Skeletal muscle tissue (tissue), 3 donors: ENCODE measurements at regions not wholly inside any gene's neighbourhood (a gene's known extent, or its start where the extent isn't known, plus 50 kb on each side); places are given as distances from the start of the nearest gene placed in this dataset.
"Not testable (repeated sequence)": the region's sequence is repeated elsewhere in the genome, so short reads cannot be mapped to it uniquely, and the experiment has no call there.

ENCODE experiments used
- H3K27ac ChIP-seq: one replicate; pipeline ENCODE4 v1.7.0; 2013; ENCODE audit warnings: mild to moderate bottlenecking, low read depth, low read length, inconsistent platforms
- H3K27me3 ChIP-seq, 3 donors: one replicate each; pipeline ENCODE4 v1.7.0; 2013; ENCODE audit warnings: low read length in 3 of 3; ENCODE audit not compliant: control insufficient read depth in 3 of 3, insufficient read depth in 3 of 3
- H3K36me3 ChIP-seq, 3 donors: one replicate each; pipeline ENCODE4 v1.7.0; 2013; ENCODE audit warnings: low read length in 3 of 3; ENCODE audit not compliant: control insufficient read depth in 3 of 3, insufficient read depth in 3 of 3
- H3K4me1 ChIP-seq, 3 donors: one replicate each; pipeline ENCODE4 v1.7.0; 2013; ENCODE audit warnings: low read length in 3 of 3, mild to moderate bottlenecking in 3 of 3; ENCODE audit not compliant: control insufficient read depth in 3 of 3, insufficient read depth in 3 of 3
- H3K4me3 ChIP-seq, 3 donors: one replicate each; pipeline ENCODE4 v1.7.0; 2013; ENCODE audit warnings: low read length in 3 of 3
- H3K9ac ChIP-seq, 3 donors: one replicate each; pipeline ENCODE4 v1.7.0; 2013; ENCODE audit warnings: low read length in 3 of 3, mild to moderate bottlenecking in 3 of 3, moderate library complexity in 2 of 3, low read depth in 1 of 3
- H3K9me3 ChIP-seq, 3 donors: one replicate each; pipeline ENCODE4 v1.7.0; 2013; ENCODE audit warnings: low read length in 3 of 3; ENCODE audit not compliant: control insufficient read depth in 3 of 3
- donor health status: Osteomylitis.

DNA sequence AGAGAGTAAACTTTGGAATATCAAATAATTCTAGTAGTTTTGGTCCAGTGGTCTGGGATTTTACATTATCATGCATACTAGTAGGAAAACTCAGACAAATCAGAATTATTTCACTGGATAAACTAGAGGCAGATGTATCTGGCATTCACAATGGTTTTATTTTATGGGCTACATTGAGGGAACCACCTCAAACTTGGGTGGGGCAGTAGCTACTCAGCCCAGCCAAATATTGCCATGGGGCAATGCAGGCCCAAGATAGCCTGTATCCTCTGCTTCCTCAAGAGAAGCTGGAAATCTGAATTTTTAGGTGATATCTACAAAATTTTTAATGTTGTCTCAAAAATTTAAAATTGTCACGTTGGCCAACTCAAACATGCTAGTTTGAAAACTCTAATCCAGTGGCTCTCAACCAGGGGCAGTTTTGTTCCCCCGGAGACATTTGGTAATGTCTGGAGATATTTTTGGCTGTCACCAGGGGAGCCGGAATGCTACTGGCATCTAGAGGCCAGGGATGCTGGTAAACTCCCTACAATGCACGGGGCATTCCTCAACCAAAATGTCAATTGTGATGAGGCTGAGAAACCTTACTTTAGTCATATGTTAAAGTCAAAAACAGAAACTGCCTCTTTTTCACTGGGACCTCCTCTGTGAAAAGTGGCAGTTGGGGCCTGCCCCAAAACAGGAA lies 172.8 kb upstream of the SPRED2 start:
- Histone ChIP-seq H3K4me3 (no peak overlapping the region), H3K4me1 (no peaks in the 10 kb centered on the region), H3K27ac (no peak overlapping the region), H3K27me3 (peaks cover 0 to 7% (median 0%) of the 10 kb centered on the region in 3 donors), H3K9me3 (no peaks in the 10 kb centered on the region), H3K9ac (no peak overlapping the region), H3K36me3 (no peaks in the 10 kb centered on the region)

GRCh38 chr2:65604246-65604645 lies 171.8 kb upstream of the SPRED2 start:
- no peak overlapping the region for H3K9ac ChIP-seq
- H3K4me3 ChIP-seq: no peak overlapping the region
- no peak overlapping the region for H3K27ac ChIP-seq
- H3K36me3 ChIP-seq: no peaks in the 10 kb centered on the region
- no peaks in the 10 kb centered on the region for H3K9me3 ChIP-seq
- no peaks in the 10 kb centered on the region for H3K4me1 ChIP-seq
- H3K27me3 ChIP-seq: peaks cover 0 to 7% (median 0%) of the 10 kb centered on the region in 3 donors

DNA sequence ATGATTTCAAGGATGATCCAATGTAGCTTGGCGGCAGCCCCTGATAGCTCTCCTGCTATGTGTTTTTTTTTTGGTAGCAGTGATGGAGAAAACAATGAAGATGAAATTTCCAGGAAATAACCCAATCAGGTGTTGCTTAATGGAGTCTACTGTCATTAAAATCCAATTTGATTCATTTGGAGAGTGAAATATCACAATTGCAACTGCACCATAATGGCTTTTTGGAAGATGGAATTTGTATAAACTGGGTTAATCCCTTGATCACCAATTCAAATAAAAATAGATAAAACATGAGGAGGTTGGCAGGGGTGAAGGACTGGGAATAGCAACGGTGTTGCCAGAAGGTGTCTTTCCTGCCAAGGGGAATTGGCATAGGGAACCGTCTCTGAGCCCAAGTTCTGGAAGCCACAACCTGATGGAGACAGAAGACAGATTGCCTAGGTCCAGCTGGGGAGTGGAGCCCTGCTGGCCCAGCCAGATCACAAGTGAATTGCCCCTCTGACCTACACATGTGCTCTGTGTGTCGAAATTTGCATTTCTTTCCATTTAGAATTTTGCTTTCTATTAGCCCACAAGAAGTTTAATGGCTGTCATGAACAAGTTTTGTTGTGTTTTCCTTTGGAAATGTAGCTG lies 170.3 kb upstream of the SPRED2 start:
- H3K27ac ChIP-seq: no peak overlapping the region
- H3K9ac ChIP-seq: no peak overlapping the region
- H3K27me3 ChIP-seq: peaks cover 0 to 3% (median 0%) of the 10 kb centered on the region in 3 donors
- no peaks in the 10 kb centered on the region for H3K36me3 ChIP-seq
- no peaks in the 10 kb centered on the region for H3K4me1 ChIP-seq
- H3K9me3 ChIP-seq: no peaks in the 10 kb centered on the region
- no peak overlapping the region for H3K4me3 ChIP-seq

GRCh38 chr2:65600871-65601270 lies 168.5 kb upstream of the SPRED2 start:
- not testable (repeated sequence) for H3K4me1 ChIP-seq, H3K4me3 ChIP-seq, H3K36me3 ChIP-seq, H3K27ac ChIP-seq, H3K27me3 ChIP-seq, H3K9me3 ChIP-seq, H3K9ac ChIP-seq

DNA sequence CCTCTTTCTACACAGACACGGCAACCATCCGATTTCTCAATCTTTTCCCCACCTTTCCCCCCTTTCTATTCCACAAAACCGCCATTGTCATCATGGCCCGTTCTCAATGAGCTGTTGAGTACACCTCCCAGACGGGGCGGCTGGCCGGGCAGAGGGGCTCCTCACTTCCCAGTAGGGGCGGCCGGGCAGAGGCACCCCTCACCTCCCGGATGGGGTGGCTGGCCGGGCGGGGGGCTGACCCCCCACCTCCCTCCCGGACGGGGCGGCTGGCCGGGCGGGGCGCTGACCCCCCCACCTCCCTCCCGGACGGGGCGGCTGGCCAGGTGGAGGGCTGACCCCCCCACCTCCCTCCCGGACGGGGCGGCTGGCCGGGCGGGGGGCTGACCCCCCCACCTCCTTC lies 168.0 kb upstream of the SPRED2 start:
- H3K36me3 ChIP-seq, H3K4me3 ChIP-seq, H3K9me3 ChIP-seq, H3K27ac ChIP-seq, H3K4me1 ChIP-seq, H3K9ac ChIP-seq, H3K27me3 ChIP-seq: not testable (repeated sequence)

- H3K9me3 ChIP-seq: no peaks in the 10 kb centered on the region
- no peaks in the 10 kb centered on the region for H3K4me1 ChIP-seq
- no peak overlapping the region for H3K9ac ChIP-seq
- H3K27ac ChIP-seq: no peak overlapping the region
- H3K27me3 ChIP-seq: no peaks in the 10 kb centered on the region
- no peaks in the 10 kb centered on the region for H3K36me3 ChIP-seq
- no peak overlapping the region for H3K4me3 ChIP-seq
Measured at GRCh38 chr2:65599693-65600092, 167.3 kb upstream of the SPRED2 start.

- H3K36me3 ChIP-seq: no peaks in the 10 kb centered on the region
- H3K4me3 ChIP-seq: no peak overlapping the region
- H3K9ac ChIP-seq: no peak overlapping the region
- H3K27ac ChIP-seq: no peak overlapping the region
- no peaks in the 10 kb centered on the region for H3K27me3 ChIP-seq
- no peaks in the 10 kb centered on the region for H3K4me1 ChIP-seq
- no peaks in the 10 kb centered on the region for H3K9me3 ChIP-seq
Measured at GRCh38 chr2:65598996-65599395, 166.6 kb upstream of the SPRED2 start.

DNA sequence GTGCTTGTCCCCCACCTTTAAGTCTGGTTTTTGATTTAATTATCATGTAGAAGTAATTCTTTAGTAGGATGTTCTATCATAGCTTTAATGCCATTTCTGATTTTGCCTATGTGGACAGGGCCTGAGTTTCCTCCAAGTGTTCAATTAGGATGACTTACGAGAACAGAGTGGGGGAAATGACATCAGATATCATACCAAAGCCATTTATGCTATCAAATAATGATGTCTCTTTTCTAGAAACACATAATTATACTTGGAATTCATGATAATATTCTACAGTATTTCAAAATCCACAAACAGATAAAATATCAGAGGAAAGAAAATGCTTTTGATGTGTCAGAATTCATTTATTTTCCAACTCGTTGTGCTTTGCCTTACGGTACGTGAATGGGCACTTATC lies 165.9 kb upstream of the SPRED2 start:
- Histone ChIP-seq H3K4me1 (no peaks in the 10 kb centered on the region), H3K27me3 (no peaks in the 10 kb centered on the region), H3K9me3 (no peaks in the 10 kb centered on the region), H3K36me3 (no peaks in the 10 kb centered on the region), H3K9ac (no peak overlapping the region), H3K4me3 (no peak overlapping the region), H3K27ac (no peak overlapping the region)

- no peak overlapping the region for H3K9ac ChIP-seq
- no peaks in the 10 kb centered on the region for H3K36me3 ChIP-seq
- H3K4me3 ChIP-seq: no peak overlapping the region
- H3K9me3 ChIP-seq: no peaks in the 10 kb centered on the region
- H3K27me3 ChIP-seq: no peaks in the 10 kb centered on the region
- no peaks in the 10 kb centered on the region for H3K4me1 ChIP-seq
- no peak overlapping the region for H3K27ac ChIP-seq
Measured at GRCh38 chr2:65595630-65596029, 163.2 kb upstream of the SPRED2 start.

- no peaks in the 10 kb centered on the region for H3K9me3 ChIP-seq
- no peak overlapping the region for H3K27ac ChIP-seq
- no peaks in the 10 kb centered on the region for H3K27me3 ChIP-seq
- H3K4me1 ChIP-seq: no peaks in the 10 kb centered on the region
- H3K4me3 ChIP-seq: no peak overlapping the region
- no peak overlapping the region for H3K9ac ChIP-seq
- no peaks in the 10 kb centered on the region for H3K36me3 ChIP-seq
Measured at GRCh38 chr2:65594150-65594549, 161.8 kb upstream of the SPRED2 start.
